Activated naive CD4-positive, alpha-beta T cell treated with anti-CD3 and anti-CD28 coated beads for 36 hours (primary cell): ENCODE measurements at regions not wholly inside any gene's neighbourhood (a gene's known extent, or its start where the extent isn't known, plus 50 kb on each side); places are given as distances from the start of the nearest gene placed in this dataset.

Source experiments
- CTCF ChIA-PET: fragments of 350-600 bp; sonication (Branson Sonifier 250); formaldehyde crosslinking; loops from one replicate; lab custom pipeline; 2021; ENCODE audit warnings: antibody characterized with exemption; lab: Charles Lee
- DNase-seq: peaks from one replicate; pipeline ENCODE4 v3.0.0-alpha.2; 2020
- H3K27ac Mint-ChIP-seq: one replicate; pipeline ENCODE4 v1.8.0; 2021; ENCODE audit warnings: mild to moderate bottlenecking, mixed read lengths
- H3K27me3 Mint-ChIP-seq: one replicate; pipeline ENCODE4 v1.8.0; 2021; ENCODE audit warnings: low read depth, mixed read lengths
- H3K36me3 Mint-ChIP-seq: one replicate; pipeline ENCODE4 v1.8.0; 2021; ENCODE audit warnings: low read depth, mixed read lengths
- H3K4me1 Mint-ChIP-seq: one replicate; pipeline ENCODE4 v1.8.0; 2021; ENCODE audit warnings: low read depth, mixed read lengths
- H3K4me3 Mint-ChIP-seq: one replicate; pipeline ENCODE4 v1.8.0; 2021; ENCODE audit warnings: mild to moderate bottlenecking, moderate library complexity, mixed read lengths
- H3K9me3 Mint-ChIP-seq: one replicate; pipeline ENCODE4 v1.8.0; 2021; ENCODE audit warnings: mixed read lengths
- intact Hi-C: fragments of 100-400 bp; cut with micrococcal nuclease; formaldehyde crosslinking; loops from one replicate; pipeline ENCODE4 v1.15.1; 2023

GRCh38 chr9:113646946-113647914, 183.7 kb downstream of the RGS3 start:
- no peak overlapping the region for H3K27ac Mint-ChIP-seq
- DNase-seq, result no peak
- CTCF ChIA-PET, result no interaction called here
- H3K36me3 Mint-ChIP-seq, result no peaks in the 10 kb centered on the region
- no peak overlapping the region for H3K4me3 Mint-ChIP-seq
- peaks cover 10% of the 10 kb centered on the region for H3K27me3 Mint-ChIP-seq
- no peaks in the 10 kb centered on the region for H3K4me1 Mint-ChIP-seq
- intact Hi-C loops, result no loop called here
- no peaks in the 10 kb centered on the region for H3K9me3 Mint-ChIP-seq

- Mint-ChIP-seq H3K4me1 (no peaks in the 10 kb centered on the region), H3K9me3 (no peaks in the 10 kb centered on the region), H3K4me3 (no peak overlapping the region), H3K27me3 (peaks cover 10% of the 10 kb centered on the region), H3K36me3 (no peaks in the 10 kb centered on the region), H3K27ac (no peak overlapping the region)
- intact Hi-C loops, result no loop called here
- CTCF ChIA-PET, result interaction anchor here (0.7 kb wide), 1 partner anchor 10 kb away, joined by 3 read pairs; no protein-coding TSS in a partner anchor
- no peak for DNase-seq
Measured at GRCh38 chr9:113648048-113648447, 184.5 kb downstream of the RGS3 start.

GRCh38 chr9:113648586-113648985, 185.1 kb downstream of the RGS3 start:
- no peaks in the 10 kb centered on the region for H3K4me1 Mint-ChIP-seq
- CTCF ChIA-PET, result interaction anchor here (0.7 kb wide), 1 partner anchor 9 kb away, joined by 3 read pairs; no protein-coding TSS in a partner anchor
- no peak overlapping the region for H3K4me3 Mint-ChIP-seq
- peaks cover 7% of the 10 kb centered on the region for H3K27me3 Mint-ChIP-seq
- H3K9me3 Mint-ChIP-seq, result no peaks in the 10 kb centered on the region
- no peak for DNase-seq
- H3K36me3 Mint-ChIP-seq, result no peaks in the 10 kb centered on the region
- intact Hi-C loops, result no loop called here
- H3K27ac Mint-ChIP-seq, result no peak overlapping the region

GRCh38 chr9:113649054-113649453, 185.5 kb downstream of the RGS3 start:
- intact Hi-C loops, result no loop called here
- no peaks in the 10 kb centered on the region for H3K36me3 Mint-ChIP-seq
- no peak overlapping the region for H3K27ac Mint-ChIP-seq
- no peaks in the 10 kb centered on the region for H3K4me1 Mint-ChIP-seq
- no peak for DNase-seq
- no peaks in the 10 kb centered on the region for H3K9me3 Mint-ChIP-seq
- CTCF ChIA-PET, result interaction anchor here (0.9 kb wide), 2 partner anchors 9 to 10 kb away, joined by 3 to 4 read pairs; no protein-coding TSS in a partner anchor
- H3K4me3 Mint-ChIP-seq, result no peak overlapping the region
- H3K27me3 Mint-ChIP-seq, result peaks cover 7% of the 10 kb centered on the region

GRCh38 chr9:113649855-113650206, 186.3 kb downstream of the RGS3 start:
- no peak overlapping the region for H3K27ac Mint-ChIP-seq
- H3K4me1 Mint-ChIP-seq, result no peaks in the 10 kb centered on the region
- no peaks in the 10 kb centered on the region for H3K36me3 Mint-ChIP-seq
- DNase-seq, result no peak
- CTCF ChIA-PET, result interaction anchor here (0.9 to 1.2 kb wide), 4 partner anchors 8 to 499 kb away, joined by 3 to 4 read pairs (median 3); partner anchors contain the start of gene SLC31A2
- H3K27me3 Mint-ChIP-seq, result peaks cover 7% of the 10 kb centered on the region
- intact Hi-C loops, result no loop called here
- H3K4me3 Mint-ChIP-seq, result no peak overlapping the region
- no peaks in the 10 kb centered on the region for H3K9me3 Mint-ChIP-seq

GRCh38 chr9:113650207-113651131, 186.9 kb downstream of the RGS3 start:
- no peak overlapping the region for H3K27ac Mint-ChIP-seq
- CTCF ChIA-PET, result interaction anchor here (0.9 to 2.3 kb wide), 4 partner anchors 31 to 500 kb away, joined by 3 to 11 read pairs (median 3); partner anchors contain the start of gene SLC31A2
- intact Hi-C loops, result no loop called here
- no peaks in the 10 kb centered on the region for H3K9me3 Mint-ChIP-seq
- DNase-seq, result no peak
- no peaks in the 10 kb centered on the region for H3K36me3 Mint-ChIP-seq
- H3K27me3 Mint-ChIP-seq, result peaks cover 7% of the 10 kb centered on the region
- no peaks in the 10 kb centered on the region for H3K4me1 Mint-ChIP-seq
- no peak overlapping the region for H3K4me3 Mint-ChIP-seq

GRCh38 chr9:113651896-113652295, 188.4 kb downstream of the RGS3 start:
- intact Hi-C loops, result no loop called here
- Mint-ChIP-seq H3K9me3 (no peaks in the 10 kb centered on the region), H3K27me3 (peaks cover 3% of the 10 kb centered on the region), H3K27ac (no peak overlapping the region), H3K4me3 (no peak overlapping the region), H3K36me3 (no peaks in the 10 kb centered on the region), H3K4me1 (no peaks in the 10 kb centered on the region)
- CTCF ChIA-PET, result interaction anchor here (2.3 kb wide), 1 partner anchor 61 kb away, joined by 11 read pairs; no protein-coding TSS in a partner anchor
- no peak for DNase-seq

- no peaks in the 10 kb centered on the region for H3K9me3 Mint-ChIP-seq
- no peaks in the 10 kb centered on the region for H3K36me3 Mint-ChIP-seq
- H3K27ac Mint-ChIP-seq, result no peak overlapping the region
- intact Hi-C loops, result no loop called here
- H3K4me1 Mint-ChIP-seq, result no peaks in the 10 kb centered on the region
- CTCF ChIA-PET, result interaction anchor here (2.3 to 12.2 kb wide), 3 partner anchors 61 to 206 kb away, joined by 11 to 440 read pairs (median 175); no protein-coding TSS in a partner anchor
- H3K4me3 Mint-ChIP-seq, result no peak overlapping the region
- H3K27me3 Mint-ChIP-seq, result no peaks in the 10 kb centered on the region
- DNase-seq, result no peak
Measured at GRCh38 chr9:113652355-113653152, 189.0 kb downstream of the RGS3 start.

GRCh38 chr9:113653746-113654604, 190.4 kb downstream of the RGS3 start:
- Mint-ChIP-seq H3K4me1 (no peaks in the 10 kb centered on the region), H3K27ac (no peak overlapping the region), H3K4me3 (no peak overlapping the region), H3K9me3 (no peaks in the 10 kb centered on the region), H3K27me3 (no peaks in the 10 kb centered on the region), H3K36me3 (no peaks in the 10 kb centered on the region)
- DNase-seq, result no peak
- CTCF ChIA-PET, result interaction anchor here (0.6 to 12.2 kb wide), 26 partner anchors 10 to 532 kb away, joined by 3 to 440 read pairs (median 6); partner anchors contain the start of genes ALAD, CDC26 and PRPF4
- intact Hi-C loops, result loop anchor here (1.0 to 2.0 kb wide), 2 partner anchors 71 to 208 kb away; no protein-coding TSS in a partner anchor

- no peak overlapping the region for H3K4me3 Mint-ChIP-seq
- H3K27ac Mint-ChIP-seq, result no peak overlapping the region
- H3K27me3 Mint-ChIP-seq, result peaks cover 6% of the 10 kb centered on the region
- intact Hi-C loops, result loop anchor here (1.0 to 5.0 kb wide), 5 partner anchors 64 to 733 kb away; no protein-coding TSS in a partner anchor
- no peaks in the 10 kb centered on the region for H3K9me3 Mint-ChIP-seq
- no peak for DNase-seq
- H3K4me1 Mint-ChIP-seq, result no peaks in the 10 kb centered on the region
- no peaks in the 10 kb centered on the region for H3K36me3 Mint-ChIP-seq
- CTCF ChIA-PET, result interaction anchor here (0.6 to 12.2 kb wide), 48 partner anchors 9 to 435 kb away, joined by 3 to 440 read pairs (median 4); partner anchors contain the start of genes ALAD, C9orf43, CDC26 and POLE3
Measured at GRCh38 chr9:113654605-113655428, 191.3 kb downstream of the RGS3 start.
